Endothelial cell of umbilical vein (primary cell): ENCODE measurements at regions not wholly inside any gene's neighbourhood (a gene's known extent, or its start where the extent isn't known, plus 50 kb on each side); places are given as distances from the start of the nearest gene placed in this dataset.
"Not testable (repeated sequence)": the region's sequence is repeated elsewhere in the genome, so short reads cannot be mapped to it uniquely, and the experiment has no call there.

Experiments used
- BruUV-seq: library from RNA; stranded (reverse); fragments of 400-500 nt; replicated peaks from 2 replicates; lab custom pipeline; 2021; lab: Mats Ljungman, UMichigan
- CTCF ChIA-PET: fragments of 300-600, 350-600 bp; sonication (Branson Sonifier 250); formaldehyde crosslinking; loops from one replicate; lab custom pipeline; 2021; ENCODE audit warnings: antibody characterized with exemption, inconsistent platforms; lab: Charles Lee
- POLR2A ChIA-PET: fragments of 300-600, 350-600 bp; sonication (Branson Sonifier 250); formaldehyde crosslinking; loops from one replicate; lab custom pipeline; 2021; ENCODE audit warnings: antibody characterized with exemption, inconsistent platforms; lab: Charles Lee
- DNase-seq: peaks from one replicate; pipeline ENCODE4 v3.0.0-alpha.2; 2011; ENCODE audit warnings: low read depth, low spot score
- FAIRE-seq: peaks from 2 replicates; lab custom pipeline; 2011; peaks lifted over from hg19 to GRCh38; lab: Jason Lieb, UNC
- H2AFZ ChIP-seq: 2 replicates; pipeline ENCODE4 v1.6.0; 2012; ENCODE audit warnings: low read depth, low read length, control low read depth, inconsistent platforms
- H3K27ac ChIP-seq: 2 replicates; pipeline ENCODE4 v1.5.1; 2011; ENCODE audit warnings: low read depth, mild to moderate bottlenecking, control low read depth, low read length, moderate library complexity; ENCODE audit not compliant: insufficient read depth
- H3K27me3 ChIP-seq, 2 experiments: 2 replicates each; pipeline versions ENCODE4 v1.6.0 to v1.6.1; 2011; ENCODE audit warnings: low read length in 2 of 2, mixed read lengths in 1 of 2; ENCODE audit not compliant: control insufficient read depth in 2 of 2, insufficient read depth in 2 of 2
- H3K36me3 ChIP-seq, 2 experiments: 2 replicates in 1 of 2; 3 replicates in 1 of 2; pipeline ENCODE4 v1.5.1; 2011; ENCODE audit warnings: low read length in 2 of 2, mild to moderate bottlenecking in 1 of 2, moderate library complexity in 1 of 2; ENCODE audit not compliant: control insufficient read depth in 2 of 2, insufficient read depth in 2 of 2; ENCODE audit errors: extremely low read depth in 1 of 2
- H3K4me1 ChIP-seq: 3 replicates; pipeline ENCODE4 v1.5.1; 2011; ENCODE audit warnings: mild to moderate bottlenecking, low read length; ENCODE audit not compliant: control insufficient read depth, insufficient read depth; ENCODE audit errors: extremely low read depth
- H3K4me2 ChIP-seq: 2 replicates; pipeline ENCODE4 v1.6.1; 2011; ENCODE audit warnings: low read length, control low read depth, mixed read lengths; ENCODE audit not compliant: insufficient read depth
- H3K4me3 ChIP-seq, 3 experiments: fragments of 200-600 bp in 1 of 3; sonication (generic), shearing (Covaris generic) in 1 of 3; replicated peaks in 1 of 3; 2 replicates each; pipeline ENCODE4 v1.5.1; 2011 to 2016; ENCODE audit warnings: control low read depth in 3 of 3, low read length in 3 of 3, mild to moderate bottlenecking in 2 of 3, inconsistent platforms in 1 of 3, low read depth in 1 of 3, moderate library complexity in 1 of 3; ENCODE audit not compliant: insufficient read depth in 1 of 3
- H3K79me2 ChIP-seq: 2 replicates; pipeline ENCODE4 v1.6.0; 2012; ENCODE audit warnings: low read length, inconsistent platforms; ENCODE audit not compliant: control insufficient read depth, insufficient read depth
- H3K9ac ChIP-seq: replicated peaks from 2 replicates; pipeline ENCODE3; 2011; ENCODE audit warnings: low read length, control low read depth; ENCODE audit not compliant: insufficient read depth; ENCODE audit errors: extremely low read depth
- H3K9me1 ChIP-seq: replicated peaks from 3 replicates; pipeline ENCODE4 v1.6.0; 2011; ENCODE audit warnings: mild to moderate bottlenecking, low read length; ENCODE audit not compliant: control insufficient read depth, insufficient read depth; ENCODE audit errors: extremely low read depth
- H3K9me3 ChIP-seq: replicated peaks from 2 replicates; pipeline ENCODE4 v1.5.1; 2012; ENCODE audit warnings: low read length, inconsistent platforms; ENCODE audit not compliant: control insufficient read depth, insufficient read depth
- H4K20me1 ChIP-seq: replicated peaks from 2 replicates; pipeline ENCODE3; 2011; ENCODE audit warnings: mild to moderate bottlenecking, low read length; ENCODE audit not compliant: control insufficient read depth, insufficient read depth; ENCODE audit errors: extremely low read depth
- CTCF ChIP-seq, 2 donors: IDR thresholded peaks; 1 replicate in 1 of 2; 2 replicates in 1 of 2; pipeline ENCODE4 v1.5.1; 2011; ENCODE audit warnings: low read length in 2 of 2, mild to moderate bottlenecking in 2 of 2, moderate library complexity in 2 of 2, control low read depth in 1 of 2, inconsistent platforms in 1 of 2, low read depth in 1 of 2; ENCODE audit not compliant: insufficient read depth in 1 of 2; ENCODE audit errors: extremely low read depth in 1 of 2
- EZH2 ChIP-seq: IDR thresholded peaks from 2 replicates; pipeline ENCODE4 v1.6.1; 2012; ENCODE audit warnings: borderline replicate concordance, low read depth, mild to moderate bottlenecking, moderate library complexity, low read length, inconsistent platforms; ENCODE audit not compliant: severe bottlenecking
- FOS ChIP-seq: IDR thresholded peaks from 2 replicates; pipeline ENCODE4 v1.6.1; 2011; ENCODE audit warnings: mild to moderate bottlenecking, low read length, moderate library complexity, borderline replicate concordance; ENCODE audit not compliant: insufficient read depth
- GATA2 ChIP-seq: IDR thresholded peaks from 2 replicates; pipeline ENCODE4 v1.7.0; 2011; ENCODE audit warnings: low read depth, mild to moderate bottlenecking, moderate library complexity, mixed read lengths, low read length; ENCODE audit not compliant: insufficient read length, insufficient read depth
- JUN ChIP-seq: IDR thresholded peaks from 2 replicates; pipeline ENCODE4 v1.6.1; 2011; ENCODE audit warnings: borderline replicate concordance, low read depth; ENCODE audit not compliant: insufficient read length, insufficient read depth
- MYC ChIP-seq: IDR thresholded peaks from one replicate; pipeline ENCODE4 v1.6.1; 2011; ENCODE audit warnings: mild to moderate bottlenecking, low read depth, low read length
- POLR2A ChIP-seq: IDR thresholded peaks from 2 replicates; pipeline ENCODE4 v1.6.1; 2012; ENCODE audit warnings: low read depth, mild to moderate bottlenecking, control low read depth, low read length
- POLR2AphosphoS5 ChIP-seq: IDR thresholded peaks from 2 replicates; pipeline ENCODE4 v1.6.1; 2012; ENCODE audit warnings: low read depth, mild to moderate bottlenecking, control low read depth, low read length, moderate library complexity; ENCODE audit not compliant: insufficient read depth
- dilution Hi-C: fragments of 300-500 bp; cut with MboI; formaldehyde crosslinking; loops from one replicate; pipeline ENCODE4 v1.15.0; 2019; ENCODE audit warnings: low sequenced_read_pairs; ENCODE audit not compliant: extremely low pct_ligation_motif_present
- intact Hi-C: fragments of 100-400 bp; cut with micrococcal nuclease; formaldehyde crosslinking; loops from one replicate; pipeline ENCODE4 v1.10.0; 2022
- TF ChIP-seq, protein P1 (sequence below): IDR thresholded peaks from 2 replicates; pipeline ENCODE4 v1.6.1; 2011; ENCODE audit not compliant: insufficient read depth, insufficient read length

- FAIRE-seq = no peak
- no TSS peak for BruUV-seq
- intact Hi-C loops (loop anchor here (2.0 to 5.0 kb wide), 4 partner anchors 38 to 803 kb away; no protein-coding TSS in a partner anchor), dilution Hi-C loops (no loop called here)
- no peak for DNase-seq
- Histone ChIP-seq H4K20me1 (no peaks in the 10 kb centered on the region), H3K9me1 (no peaks in the 10 kb centered on the region), H3K27me3 (no peaks in the 10 kb centered on the region), H3K79me2 (no peaks in the 10 kb centered on the region), H3K4me3 (no peak overlapping the region), H2AFZ (no peak overlapping the region), H3K9ac (no peak overlapping the region), H3K36me3 (no peaks in the 10 kb centered on the region), H3K4me1 (peaks cover 40% of the 10 kb centered on the region), H3K4me2 (no peak overlapping the region), H3K27ac (no peak overlapping the region), H3K9me3 (no peaks in the 10 kb centered on the region)
- POLR2A ChIA-PET = interaction anchor here (0.6 to 2.6 kb wide), 2 partner anchors 27 to 349 kb away, joined by 4 to 10 read pairs; no protein-coding TSS in a partner anchor
- CTCF ChIA-PET = interaction anchor here (4.1 kb wide), 1 partner anchor 53 kb away, joined by 44 read pairs; no protein-coding TSS in a partner anchor
- TF ChIP-seq FOS (no peak), MYC (no peak), POLR2AphosphoS5 (no peak), EZH2 (no peak), GATA2 (no peak), JUN (no peak), POLR2A (no peak), CTCF (IDR thresholded peaks at IDR 0.05; ENCODE audit: extremely low read depth in 1 of 2, insufficient read depth in 1 of 2, low read depth in 1 of 2, low read length in 2 of 2) (no peak)
- TF ChIP-seq, protein P1, sequence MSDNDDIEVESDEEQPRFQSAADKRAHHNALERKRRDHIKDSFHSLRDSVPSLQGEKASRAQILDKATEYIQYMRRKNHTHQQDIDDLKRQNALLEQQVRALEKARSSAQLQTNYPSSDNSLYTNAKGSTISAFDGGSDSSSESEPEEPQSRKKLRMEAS = no peak
These were observed 153.1 kb upstream of the DPH6 start for GRCh38 chr15:35698966-35699575.

- DNase-seq, H3K36me3 ChIP-seq, H4K20me1 ChIP-seq, CTCF ChIA-PET, H3K27ac ChIP-seq, FAIRE-seq, H3K9ac ChIP-seq, BruUV-seq, H3K4me2 ChIP-seq, H3K27me3 ChIP-seq, H2AFZ ChIP-seq, H3K9me3 ChIP-seq, H3K4me3 ChIP-seq, intact Hi-C loops, H3K9me1 ChIP-seq, H3K79me2 ChIP-seq, POLR2A ChIA-PET, dilution Hi-C loops: not testable (repeated sequence)
- H3K4me1 ChIP-seq = peaks cover 48% of the 10 kb centered on the region
These were observed 154.2 kb upstream of the DPH6 start for GRCh38 chr15:35700091-35700593.
